ENCODE measurements at regions not wholly inside any gene's neighbourhood (a gene's known extent, or its start where the extent isn't known, plus 50 kb on each side); places are given as distances from the start of the nearest gene placed in this dataset.

GRCh38 chr18:14905350-14905749, 157.4 kb downstream of the ANKRD30B start:
- no peak for DNase-seq
- Histone ChIP-seq H3K4me3 (no peak overlapping the region), H3K9me3 (no peaks in the 10 kb centered on the region), H3K27me3 (no peaks in the 10 kb centered on the region), H3K36me3 (no peaks in the 10 kb centered on the region), H3K27ac (no peak overlapping the region), H3K4me1 (ENCODE audit: insufficient read depth) (no peaks in the 10 kb centered on the region)
- TF ChIP-seq POLR2A (IDR thresholded peaks at IDR 0.05), result no peak
- TF ChIP-seq CTCF (IDR thresholded peaks at IDR 0.05), result no peak
- no peak for TF ChIP-seq EP300 (IDR thresholded peaks at IDR 0.05)
- intact Hi-C loops (cut with DNase I), result no loop called here

- Histone ChIP-seq H3K27me3 (no peaks in the 10 kb centered on the region), H3K27ac (no peak overlapping the region), H3K4me3 (no peak overlapping the region), H3K36me3 (no peaks in the 10 kb centered on the region), H3K9me3 (no peaks in the 10 kb centered on the region), H3K4me1 (ENCODE audit: insufficient read depth) (no peaks in the 10 kb centered on the region)
- TF ChIP-seq EP300 (IDR thresholded peaks at IDR 0.05), result no peak
- TF ChIP-seq POLR2A (IDR thresholded peaks at IDR 0.05), result no peak
- no peak for TF ChIP-seq CTCF (IDR thresholded peaks at IDR 0.05)
- no peak for DNase-seq
- WGBS, 3 donors, result 64 to 78% (median 76%) methylated on average over 1 of the region's 1 CpG
- intact Hi-C loops (cut with DNase I), result no loop called here
These were observed 158.0 kb downstream of the ANKRD30B start for GRCh38 chr18:14905979-14906378.

GRCh38 chr18:14907420-14907819, 159.4 kb downstream of the ANKRD30B start:
- no peak for TF ChIP-seq CTCF (IDR thresholded peaks at IDR 0.05)
- TF ChIP-seq POLR2A (IDR thresholded peaks at IDR 0.05), result no peak
- no peak for TF ChIP-seq EP300 (IDR thresholded peaks at IDR 0.05)
- WGBS, 3 donors, result 64 to 76% (median 74%) methylated on average over 9 of the region's 9 CpGs
- H3K4me1 ChIP-seq (ENCODE audit: insufficient read depth), result no peaks in the 10 kb centered on the region

GRCh38 chr18:14908541-14908940, 160.6 kb downstream of the ANKRD30B start:
- H3K4me1 ChIP-seq (ENCODE audit: insufficient read depth), result no peaks in the 10 kb centered on the region
- TF ChIP-seq POLR2A (IDR thresholded peaks at IDR 0.05), result no peak
- H3K36me3 ChIP-seq, result no peaks in the 10 kb centered on the region
- no peak overlapping the region for H3K27ac ChIP-seq
- intact Hi-C loops (cut with DNase I), result no loop called here
- DNase-seq, result no peak
- 41 to 67% (median 54%) methylated on average over 5 of the region's 5 CpGs for WGBS, 3 donors
- H3K27me3 ChIP-seq, result no peaks in the 10 kb centered on the region
- H3K4me3 ChIP-seq, result no peak overlapping the region
- H3K9me3 ChIP-seq, result no peaks in the 10 kb centered on the region

More at GRCh38 chr18:14907420-14907819, 159.4 kb downstream of the ANKRD30B start:
- Histone ChIP-seq H3K9me3 (no peaks in the 10 kb centered on the region), H3K27ac (no peak overlapping the region), H3K27me3 (no peaks in the 10 kb centered on the region), H3K36me3 (no peaks in the 10 kb centered on the region), H3K4me3 (no peak overlapping the region)
- DNase-seq, result no peak
- intact Hi-C loops (cut with DNase I), result no loop called here

GRCh38 chr18:14912967-14913366, 165.0 kb downstream of the ANKRD30B start:
- H3K36me3 ChIP-seq, result no peaks in the 10 kb centered on the region
- H3K27me3 ChIP-seq, result no peaks in the 10 kb centered on the region
- 76 to 96% (median 81%) methylated on average over 1 of the region's 1 CpG for WGBS, 3 donors
- intact Hi-C loops (cut with DNase I), result loop anchor here in 1 of 4 donors (10.0 kb wide), 1 partner anchor 52 kb away; no protein-coding TSS in a partner anchor
- H3K9me3 ChIP-seq, result no peaks in the 10 kb centered on the region
- no peak for TF ChIP-seq EP300 (IDR thresholded peaks at IDR 0.05)
- no peak for TF ChIP-seq POLR2A (IDR thresholded peaks at IDR 0.05)
- no peak for TF ChIP-seq CTCF (IDR thresholded peaks at IDR 0.05)
- H3K4me1 ChIP-seq (ENCODE audit: insufficient read depth), result no peaks in the 10 kb centered on the region
- no peak overlapping the region for H3K27ac ChIP-seq
- DNase-seq, result no peak
- no peak overlapping the region for H3K4me3 ChIP-seq

Measured in ovary (tissue), 7 donors.